Ovary (tissue), 3 donors: ENCODE measurements at regions not wholly inside any gene's neighbourhood (a gene's known extent, or its start where the extent isn't known, plus 50 kb on each side); places are given as distances from the start of the nearest gene placed in this dataset.

Source experiments
- POLR2A ChIP-seq: fragments of 450-650 bp; IDR thresholded peaks from one replicate; pipeline ENCODE4 v1.6.1; 2017; ENCODE audit warnings: antibody characterized with exemption, mild to moderate bottlenecking, moderate library complexity
- TF ChIP-seq, protein P1 (sequence below), 3 donors: fragments of 450-650 bp in 2 of 3; fragments of 200-600 bp in 1 of 3; IDR thresholded peaks; one replicate each; pipeline versions ENCODE4 v1.5.1 to v1.8.0; 2016 to 2022; ENCODE audit warnings: antibody characterized with exemption in 3 of 3, mild to moderate bottlenecking in 1 of 3
- donor health status: DM: no; HTN: no; CAD: no.

DNA sequence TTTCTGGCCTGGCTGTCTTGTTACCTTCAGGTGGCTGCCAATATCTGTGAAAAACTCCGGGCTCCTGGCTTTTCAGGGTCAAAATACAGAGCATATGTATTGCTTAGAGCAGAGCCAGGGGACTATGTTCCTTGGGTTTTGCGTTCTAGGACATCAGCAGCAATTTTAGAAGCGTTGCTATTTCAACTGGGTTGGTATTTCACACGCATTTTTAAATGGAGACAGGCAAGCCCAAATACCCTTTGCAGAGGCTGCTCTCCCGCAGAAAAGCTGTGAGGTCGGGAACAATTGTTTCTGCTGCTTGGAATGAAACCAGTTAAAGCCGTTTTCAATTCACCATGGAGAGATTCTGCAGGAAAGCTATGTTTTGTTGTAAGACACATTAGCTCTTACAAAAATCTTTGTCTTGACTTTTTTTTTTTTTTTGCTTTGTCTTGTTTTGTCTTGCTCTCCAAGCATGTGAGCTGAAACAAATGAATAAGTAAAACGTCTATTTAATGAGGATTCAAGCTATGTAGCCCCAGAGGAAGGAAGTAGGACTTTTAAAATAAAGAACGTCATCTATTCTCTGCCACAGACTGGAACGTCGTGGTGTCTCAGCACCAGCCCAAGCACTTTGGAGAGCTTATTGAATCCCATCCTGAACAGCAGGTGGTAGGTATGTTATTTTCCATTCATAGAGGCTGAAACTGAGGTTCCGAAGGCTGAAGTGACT, 181.0 kb upstream of the TBX3 start:
- TF ChIP-seq POLR2A = no peak
- TF ChIP-seq, protein P1, sequence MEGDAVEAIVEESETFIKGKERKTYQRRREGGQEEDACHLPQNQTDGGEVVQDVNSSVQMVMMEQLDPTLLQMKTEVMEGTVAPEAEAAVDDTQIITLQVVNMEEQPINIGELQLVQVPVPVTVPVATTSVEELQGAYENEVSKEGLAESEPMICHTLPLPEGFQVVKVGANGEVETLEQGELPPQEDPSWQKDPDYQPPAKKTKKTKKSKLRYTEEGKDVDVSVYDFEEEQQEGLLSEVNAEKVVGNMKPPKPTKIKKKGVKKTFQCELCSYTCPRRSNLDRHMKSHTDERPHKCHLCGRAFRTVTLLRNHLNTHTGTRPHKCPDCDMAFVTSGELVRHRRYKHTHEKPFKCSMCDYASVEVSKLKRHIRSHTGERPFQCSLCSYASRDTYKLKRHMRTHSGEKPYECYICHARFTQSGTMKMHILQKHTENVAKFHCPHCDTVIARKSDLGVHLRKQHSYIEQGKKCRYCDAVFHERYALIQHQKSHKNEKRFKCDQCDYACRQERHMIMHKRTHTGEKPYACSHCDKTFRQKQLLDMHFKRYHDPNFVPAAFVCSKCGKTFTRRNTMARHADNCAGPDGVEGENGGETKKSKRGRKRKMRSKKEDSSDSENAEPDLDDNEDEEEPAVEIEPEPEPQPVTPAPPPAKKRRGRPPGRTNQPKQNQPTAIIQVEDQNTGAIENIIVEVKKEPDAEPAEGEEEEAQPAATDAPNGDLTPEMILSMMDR (IDR thresholded peaks at IDR 0.05) = no peak
